ENCODE measurements at regions not wholly inside any gene's neighbourhood (a gene's known extent, or its start where the extent isn't known, plus 50 kb on each side); places are given as distances from the start of the nearest gene placed in this dataset.
A peak's percentile ranks its signal among the peaks of the same experiment; 100 is the strongest.

DNA sequence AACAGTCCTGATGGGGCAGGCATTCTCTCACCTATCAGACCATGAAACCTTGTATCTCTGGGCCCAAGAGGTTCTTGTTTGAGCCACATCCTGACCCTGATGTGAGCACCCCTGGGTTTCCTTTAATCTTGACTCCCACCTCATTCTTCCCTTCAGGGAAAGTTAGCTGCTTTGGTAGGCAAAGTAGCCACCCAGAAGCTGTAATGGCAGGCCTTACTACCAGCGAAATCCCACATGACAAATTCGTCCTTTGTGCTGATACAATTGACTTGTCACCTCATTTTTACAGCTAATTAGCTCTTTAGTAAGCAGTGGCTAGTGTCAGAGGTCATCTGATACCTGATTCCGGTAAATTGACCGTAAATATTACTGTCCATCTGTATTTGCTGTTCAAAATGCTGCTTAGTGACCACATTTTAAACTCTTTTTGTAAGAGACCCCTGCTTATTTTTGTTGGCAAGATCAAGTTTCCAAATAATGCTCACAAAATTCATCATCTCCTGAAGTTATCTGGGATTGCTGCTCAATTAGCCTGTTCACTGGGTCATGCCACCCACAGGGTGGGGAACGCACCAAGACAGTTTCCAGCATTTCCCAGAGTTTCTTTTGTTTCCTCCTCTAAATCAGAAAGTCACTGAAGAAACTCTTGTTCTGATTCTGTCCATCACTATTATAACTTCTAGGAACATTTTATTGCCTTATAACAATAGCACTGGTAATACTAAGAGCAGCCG is 329.7 kb downstream of the GPAT3 start:
- no peak overlapping the region for H3K27ac ChIP-seq
- no peaks in the 10 kb centered on the region for H3K9me3 ChIP-seq
- no peaks in the 10 kb centered on the region for H3K4me1 ChIP-seq
- no peak for ATAC-seq
- no peak overlapping the region for H3K4me3 ChIP-seq
- H3K36me3 ChIP-seq = no peaks in the 10 kb centered on the region
- H3K27me3 ChIP-seq (ENCODE audit: low read depth) = no peaks in the 10 kb centered on the region
- no peak for TF ChIP-seq CTCF (IDR thresholded peaks at IDR 0.05)
- no peak for DNase-seq
- intact Hi-C loops (cut with DNase I) = no loop called here

GRCh38 chr4:83864097-83864817 is 328.3 kb downstream of the GPAT3 start:
- Histone ChIP-seq H3K27me3 (ENCODE audit: low read depth) (no peaks in the 10 kb centered on the region), H3K4me3 (no peak overlapping the region), H3K27ac (no peak overlapping the region), H3K9me3 (no peaks in the 10 kb centered on the region), H3K36me3 (no peaks in the 10 kb centered on the region), H3K4me1 (no peaks in the 10 kb centered on the region)
- intact Hi-C loops (cut with DNase I) = no loop called here
- DNase-seq = no peak
- ATAC-seq = no peak
- no peak for TF ChIP-seq CTCF (IDR thresholded peaks at IDR 0.05)

- H3K4me3 ChIP-seq = no peak overlapping the region
- H3K36me3 ChIP-seq = no peaks in the 10 kb centered on the region
- ATAC-seq = peak; percentile 85 to 86
- H3K4me1 ChIP-seq = no peaks in the 10 kb centered on the region
- intact Hi-C loops (cut with DNase I) = no loop called here
- DNase-seq = peak; percentile 61
- no peaks in the 10 kb centered on the region for H3K27me3 ChIP-seq (ENCODE audit: low read depth)
- no peaks in the 10 kb centered on the region for H3K9me3 ChIP-seq
- H3K27ac ChIP-seq = no peak overlapping the region
- TF ChIP-seq CTCF (IDR thresholded peaks at IDR 0.05) = no peak
These were observed 326.6 kb downstream of the GPAT3 start for GRCh38 chr4:83862471-83862870.

GRCh38 chr4:83860200-83860599 is 324.3 kb downstream of the GPAT3 start:
- intact Hi-C loops (cut with DNase I) = no loop called here
- no peaks in the 10 kb centered on the region for H3K9me3 ChIP-seq
- H3K4me3 ChIP-seq = no peak overlapping the region
- no peaks in the 10 kb centered on the region for H3K27me3 ChIP-seq (ENCODE audit: low read depth)
- H3K27ac ChIP-seq = no peak overlapping the region
- no peak for DNase-seq
- ATAC-seq = no peak
- H3K4me1 ChIP-seq = no peaks in the 10 kb centered on the region
- TF ChIP-seq CTCF (IDR thresholded peaks at IDR 0.05) = no peak
- H3K36me3 ChIP-seq = no peaks in the 10 kb centered on the region

DNA sequence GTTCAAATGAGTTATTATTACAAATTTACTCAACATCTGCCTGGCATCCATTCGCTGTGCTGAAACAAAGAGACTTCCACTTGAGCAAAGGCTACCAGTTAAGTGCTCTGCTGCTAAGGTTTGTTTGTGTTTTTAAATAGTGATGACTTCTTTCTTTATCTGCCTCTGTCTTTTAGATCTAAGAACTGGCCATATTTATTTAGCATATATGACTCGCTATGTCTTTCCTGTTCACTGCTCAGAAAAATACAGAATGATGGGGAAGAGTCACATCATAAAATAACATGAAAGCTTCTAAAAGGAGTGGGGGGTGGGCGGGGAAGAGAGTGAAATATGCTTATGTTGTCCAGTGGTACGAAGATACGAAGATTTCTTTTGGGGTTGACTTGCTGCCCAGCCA is 322.2 kb downstream of the GPAT3 start:
- intact Hi-C loops (cut with DNase I) = no loop called here
- Histone ChIP-seq H3K27me3 (ENCODE audit: low read depth) (no peaks in the 10 kb centered on the region), H3K9me3 (no peaks in the 10 kb centered on the region), H3K4me1 (no peaks in the 10 kb centered on the region), H3K27ac (no peak overlapping the region), H3K4me3 (no peak overlapping the region), H3K36me3 (no peaks in the 10 kb centered on the region)
- TF ChIP-seq CTCF (IDR thresholded peaks at IDR 0.05) = no peak
- ATAC-seq = no peak
- DNase-seq = no peak
